Mucosa of stomach (tissue), 1 donor: ENCODE measurements at regions not wholly inside any gene's neighbourhood (a gene's known extent, or its start where the extent isn't known, plus 50 kb on each side); places are given as distances from the start of the nearest gene placed in this dataset.

Experiments used
- H3K27me3 ChIP-seq: one replicate; pipeline ENCODE4 v1.7.0; 2013; ENCODE audit warnings: mild to moderate bottlenecking, low read length; ENCODE audit not compliant: control insufficient read depth, insufficient read depth
- H3K36me3 ChIP-seq: one replicate; pipeline ENCODE4 v1.7.0; 2013; ENCODE audit warnings: low read length; ENCODE audit not compliant: control insufficient read depth, insufficient read depth
- H3K4me1 ChIP-seq: one replicate; pipeline ENCODE4 v1.7.0; 2013; ENCODE audit warnings: mild to moderate bottlenecking, low read length; ENCODE audit not compliant: control insufficient read depth, insufficient read depth
- H3K4me3 ChIP-seq: one replicate; pipeline ENCODE4 v1.7.0; 2013; ENCODE audit warnings: low read length
- H3K9ac ChIP-seq: one replicate; pipeline ENCODE4 v1.7.0; 2013; ENCODE audit warnings: mild to moderate bottlenecking, low read length, moderate library complexity
- H3K9me3 ChIP-seq: one replicate; pipeline ENCODE4 v1.7.0; 2013; ENCODE audit warnings: mild to moderate bottlenecking, low read length, moderate library complexity; ENCODE audit not compliant: control insufficient read depth
- donor health status: Pancreatic carcinoma.

DNA sequence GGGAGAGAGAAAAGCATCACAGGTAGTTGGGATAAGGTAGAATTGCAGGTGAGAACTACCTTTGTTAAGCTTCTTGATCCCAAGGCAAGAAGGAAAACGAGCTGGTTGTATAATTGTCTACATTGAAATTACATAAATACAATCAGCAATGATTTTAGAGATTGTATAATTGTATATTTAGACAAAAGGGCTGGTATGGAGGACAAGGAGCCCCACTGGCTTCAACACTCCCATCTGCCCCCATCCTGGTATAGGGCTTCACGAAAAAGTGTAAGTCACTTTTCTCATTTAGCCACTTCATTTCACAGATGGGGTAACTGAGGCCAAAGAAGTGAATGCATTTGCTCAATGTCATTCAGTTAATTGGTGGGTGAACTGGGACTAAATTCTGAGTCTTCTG, 103.3 kb downstream of the MYCN start:
- Histone ChIP-seq H3K4me1 (no peaks in the 10 kb centered on the region), H3K36me3 (no peaks in the 10 kb centered on the region), H3K9me3 (no peaks in the 10 kb centered on the region), H3K9ac (no peak overlapping the region), H3K4me3 (no peak overlapping the region), H3K27me3 (no peaks in the 10 kb centered on the region)

DNA sequence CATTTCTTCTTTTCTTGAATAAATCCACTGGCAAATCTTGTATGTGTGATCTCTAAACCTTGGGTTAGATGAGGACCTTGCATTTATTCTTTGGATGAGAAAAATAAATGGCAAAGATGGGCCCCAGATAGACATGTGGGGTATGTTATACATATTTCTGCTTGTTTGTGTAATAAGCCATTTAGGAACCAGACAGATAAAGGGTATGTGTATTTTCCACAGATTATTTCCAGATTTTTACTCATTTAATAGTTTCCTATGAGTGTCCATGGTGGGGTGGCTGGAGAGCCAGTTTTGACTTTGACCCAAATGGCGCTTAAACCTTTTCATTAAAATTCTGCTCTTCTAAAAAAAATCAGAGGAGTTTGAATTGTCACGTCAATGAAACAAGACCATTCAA, 102.8 kb downstream of the MYCN start:
- H3K4me1 ChIP-seq: no peaks in the 10 kb centered on the region
- H3K27me3 ChIP-seq: no peaks in the 10 kb centered on the region
- H3K36me3 ChIP-seq: no peaks in the 10 kb centered on the region
- no peak overlapping the region for H3K4me3 ChIP-seq
- H3K9ac ChIP-seq: no peak overlapping the region
- no peaks in the 10 kb centered on the region for H3K9me3 ChIP-seq

DNA sequence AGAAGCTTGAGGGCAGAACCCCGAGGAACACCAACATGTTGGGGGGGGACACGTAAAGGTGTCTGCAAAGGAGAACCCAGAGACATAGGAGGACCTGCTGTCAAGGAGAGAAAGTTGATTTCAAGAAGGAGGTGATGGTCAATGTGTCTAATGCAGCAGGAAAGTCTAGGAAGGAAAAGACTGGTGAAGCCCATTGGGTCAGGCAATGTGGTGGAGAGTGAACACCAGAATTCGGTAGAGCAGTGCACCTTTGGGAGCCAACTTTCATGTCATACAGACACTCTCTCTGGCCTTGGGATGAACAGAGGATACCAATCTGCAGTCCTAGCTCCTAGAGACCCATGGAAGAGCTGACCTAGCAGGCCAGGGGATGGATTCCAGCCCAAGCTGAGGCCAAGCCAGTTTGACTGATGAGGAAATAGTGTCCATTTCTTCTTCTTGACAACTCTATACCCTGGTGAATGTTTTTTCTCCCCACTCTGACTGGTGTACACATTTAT, 101.9 kb downstream of the MYCN start:
- no peak overlapping the region for H3K9ac ChIP-seq
- no peak overlapping the region for H3K4me3 ChIP-seq
- H3K36me3 ChIP-seq: no peaks in the 10 kb centered on the region
- no peaks in the 10 kb centered on the region for H3K4me1 ChIP-seq
- no peaks in the 10 kb centered on the region for H3K9me3 ChIP-seq
- no peaks in the 10 kb centered on the region for H3K27me3 ChIP-seq

DNA sequence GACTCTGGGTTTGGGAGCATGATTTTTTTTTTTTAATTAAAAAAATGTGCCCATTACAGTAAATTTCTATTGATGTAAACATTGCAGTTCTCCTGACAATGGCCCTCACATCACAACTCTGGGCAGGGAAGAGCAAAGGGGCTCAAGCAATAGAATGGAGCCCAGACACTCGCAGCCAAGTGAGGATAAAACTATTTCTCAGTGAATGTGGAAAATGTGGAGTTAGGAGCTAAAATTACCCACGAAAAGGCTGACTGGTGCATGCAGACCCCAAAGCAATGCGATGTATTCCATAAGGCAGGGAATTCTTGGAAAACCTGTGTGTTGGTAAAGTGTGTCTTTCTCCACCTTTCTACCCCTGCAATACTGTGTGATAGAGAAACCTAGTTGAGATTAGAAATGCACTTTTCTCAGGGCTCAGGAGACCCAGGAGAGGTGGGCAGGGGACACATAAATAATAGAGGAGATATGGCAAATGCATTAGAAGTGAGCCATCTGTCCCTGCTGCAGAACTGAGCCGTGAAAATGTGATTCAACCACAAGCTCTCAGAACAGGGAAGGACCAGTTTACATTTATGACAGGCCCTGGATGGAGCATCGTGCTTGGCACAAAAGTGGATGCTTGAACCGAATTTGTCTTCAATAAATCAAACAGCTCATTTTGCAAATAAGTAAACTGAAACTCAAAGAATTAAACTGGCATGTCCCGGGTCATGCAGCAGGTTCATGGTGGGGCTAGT, 100.1 kb downstream of the MYCN start:
- Histone ChIP-seq H3K27me3 (no peaks in the 10 kb centered on the region), H3K4me3 (no peak overlapping the region), H3K9ac (no peak overlapping the region), H3K9me3 (no peaks in the 10 kb centered on the region), H3K36me3 (no peaks in the 10 kb centered on the region), H3K4me1 (no peaks in the 10 kb centered on the region)

DNA sequence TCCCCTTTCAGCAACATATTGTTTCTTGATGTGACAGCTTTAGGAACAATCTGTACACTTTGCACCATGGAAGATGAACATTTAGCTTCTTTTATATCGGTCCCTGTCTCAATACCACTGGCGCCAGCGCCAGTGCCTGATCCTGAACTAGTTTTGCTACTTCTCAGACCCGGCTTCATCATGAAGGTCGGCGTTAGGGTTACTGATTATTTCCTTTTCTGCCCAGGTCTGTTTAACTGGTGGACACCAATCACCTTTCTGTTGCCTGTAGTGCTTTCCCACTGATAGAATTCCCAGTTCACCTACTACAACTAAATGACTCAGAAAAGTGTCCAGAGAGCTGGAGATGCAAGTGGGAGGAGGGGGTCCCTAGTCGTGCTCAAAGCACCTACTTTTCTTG, 99.5 kb downstream of the MYCN start:
- no peaks in the 10 kb centered on the region for H3K27me3 ChIP-seq
- no peak overlapping the region for H3K9ac ChIP-seq
- H3K4me3 ChIP-seq: no peak overlapping the region
- peaks cover 1% of the 10 kb centered on the region for H3K4me1 ChIP-seq
- H3K9me3 ChIP-seq: no peaks in the 10 kb centered on the region
- no peaks in the 10 kb centered on the region for H3K36me3 ChIP-seq

DNA sequence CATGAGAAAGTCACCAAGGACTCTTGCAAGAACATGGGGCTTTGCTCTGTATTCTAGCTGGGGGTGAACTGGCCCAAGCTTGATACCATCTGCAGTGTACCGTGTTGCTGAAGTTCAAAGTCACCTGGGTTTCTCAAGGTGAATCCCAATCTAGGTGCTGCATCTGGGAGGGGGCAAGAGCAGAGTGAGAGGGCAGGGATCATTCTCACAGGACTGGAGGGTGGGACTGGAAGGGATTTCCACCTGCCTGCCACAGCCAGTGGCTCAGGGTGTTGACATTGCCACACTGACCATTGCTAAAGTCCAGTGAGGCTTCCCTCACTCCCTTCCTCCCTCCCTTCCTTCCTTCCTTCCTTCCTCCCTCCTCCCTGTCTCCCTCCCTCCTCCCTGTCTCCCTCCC, 98.7 kb downstream of the MYCN start:
- Histone ChIP-seq H3K9me3 (no peaks in the 10 kb centered on the region), H3K4me3 (no peak overlapping the region), H3K36me3 (no peaks in the 10 kb centered on the region), H3K27me3 (no peaks in the 10 kb centered on the region), H3K4me1 (peaks cover 9% of the 10 kb centered on the region), H3K9ac (no peak overlapping the region)

- no peaks in the 10 kb centered on the region for H3K27me3 ChIP-seq
- H3K4me1 ChIP-seq: peaks cover 12% of the 10 kb centered on the region
- no peak overlapping the region for H3K4me3 ChIP-seq
- no peak overlapping the region for H3K9ac ChIP-seq
- no peaks in the 10 kb centered on the region for H3K36me3 ChIP-seq
- no peaks in the 10 kb centered on the region for H3K9me3 ChIP-seq
Measured at GRCh38 chr2:16038621-16039020, 98.3 kb downstream of the MYCN start.

DNA sequence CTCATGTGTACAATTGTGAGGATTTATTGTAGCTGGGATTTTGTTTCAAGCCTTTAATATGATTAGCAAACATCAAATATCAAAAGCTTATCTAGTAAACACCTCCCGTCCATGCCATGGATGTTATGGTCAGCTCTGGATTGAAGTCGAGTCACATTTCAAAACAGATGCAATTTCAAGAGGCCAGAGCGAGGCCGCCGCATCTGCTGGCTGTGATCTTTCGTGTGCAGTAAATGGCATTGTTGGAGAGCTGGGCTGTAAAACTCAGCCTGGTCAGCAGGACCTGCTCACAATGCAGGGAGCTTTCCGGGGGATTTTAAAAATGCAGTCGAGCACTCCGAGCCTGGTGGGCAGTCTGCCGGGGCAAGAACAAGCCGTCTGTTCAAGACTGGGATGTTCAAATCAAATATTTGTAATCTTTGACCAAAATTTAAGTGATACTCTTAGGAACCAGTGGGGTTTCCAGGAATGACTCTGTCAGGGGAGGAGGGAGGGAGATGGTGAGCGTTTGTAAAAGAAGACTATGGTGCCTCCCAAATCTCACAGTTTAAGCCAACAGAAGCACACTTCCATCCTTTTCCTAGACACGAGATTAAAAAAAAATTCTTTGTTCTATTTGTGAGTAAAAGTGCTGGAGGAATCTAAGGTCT, 97.6 kb downstream of the MYCN start:
- no peak overlapping the region for H3K9ac ChIP-seq
- H3K9me3 ChIP-seq: no peaks in the 10 kb centered on the region
- no peak overlapping the region for H3K4me3 ChIP-seq
- peaks cover 12% of the 10 kb centered on the region for H3K4me1 ChIP-seq
- no peaks in the 10 kb centered on the region for H3K27me3 ChIP-seq
- H3K36me3 ChIP-seq: no peaks in the 10 kb centered on the region

DNA sequence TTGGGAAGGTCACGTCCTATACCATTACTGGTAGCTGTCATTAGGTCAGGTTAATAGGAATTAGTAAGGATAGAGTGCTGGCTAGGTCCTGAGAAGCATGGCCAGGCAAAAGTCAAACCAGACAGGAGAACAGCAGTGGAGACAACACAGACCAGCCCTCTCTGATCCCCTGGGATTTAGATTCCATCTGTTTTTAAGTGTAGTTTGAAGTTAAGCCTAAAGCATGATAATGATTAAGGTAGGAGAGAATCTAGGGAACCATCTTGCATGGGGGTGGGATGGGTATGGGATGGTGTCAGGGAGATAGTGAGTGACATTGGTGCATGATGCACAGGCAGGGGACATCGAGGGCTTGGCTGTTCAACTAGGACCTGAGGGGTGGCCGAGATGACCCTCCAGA, 96.6 kb downstream of the MYCN start:
- Histone ChIP-seq H3K36me3 (no peaks in the 10 kb centered on the region), H3K9me3 (no peaks in the 10 kb centered on the region), H3K27me3 (no peaks in the 10 kb centered on the region), H3K4me3 (no peak overlapping the region), H3K9ac (no peak overlapping the region), H3K4me1 (peaks cover 17% of the 10 kb centered on the region)

- Histone ChIP-seq H3K4me1 (peaks cover 24% of the 10 kb centered on the region), H3K36me3 (no peaks in the 10 kb centered on the region), H3K9me3 (no peaks in the 10 kb centered on the region), H3K27me3 (no peaks in the 10 kb centered on the region), H3K9ac (no peak overlapping the region), H3K4me3 (no peak overlapping the region)
Measured at GRCh38 chr2:16035747-16036745, 95.7 kb downstream of the MYCN start.

DNA sequence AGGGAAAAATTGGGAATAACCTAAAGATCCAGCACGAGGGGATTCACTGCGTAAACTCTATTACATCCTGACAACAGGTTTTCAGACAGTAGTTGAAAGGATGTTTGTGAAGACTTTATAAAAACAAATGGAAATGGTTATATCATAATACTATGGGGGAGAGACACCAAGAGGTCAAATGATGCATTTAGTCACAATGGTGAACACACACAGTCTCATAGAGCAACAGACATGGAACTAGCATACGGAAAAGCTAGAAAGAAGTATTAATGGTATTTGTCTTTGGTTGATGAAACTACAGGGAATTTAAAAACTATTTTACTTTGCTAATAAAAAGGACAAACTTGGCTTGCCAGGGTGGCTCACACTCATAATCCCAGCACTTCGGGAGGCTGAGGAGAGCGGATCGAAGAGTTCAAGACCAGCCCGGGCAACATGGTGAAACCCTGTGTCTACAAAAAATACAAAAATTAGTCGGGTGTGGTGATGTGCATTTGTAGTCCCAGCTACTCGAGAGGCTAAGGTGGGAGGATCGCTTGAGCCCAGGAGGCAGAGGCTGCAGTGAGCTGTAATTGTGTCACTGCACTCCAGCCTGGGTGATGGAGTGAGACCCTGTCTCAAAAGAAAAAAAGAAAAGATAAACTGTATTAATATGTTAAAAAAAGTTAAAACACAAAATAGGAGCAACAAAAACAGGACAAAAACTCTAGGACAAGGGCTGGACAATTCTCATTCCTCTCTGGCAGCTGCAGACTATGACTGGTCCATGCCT, 94.8 kb downstream of the MYCN start:
- Histone ChIP-seq H3K4me3 (no peak overlapping the region), H3K9ac (no peak overlapping the region), H3K9me3 (no peaks in the 10 kb centered on the region), H3K27me3 (no peaks in the 10 kb centered on the region), H3K36me3 (no peaks in the 10 kb centered on the region), H3K4me1 (peaks cover 24% of the 10 kb centered on the region)
